IPS DF 6.9 (cell line): ENCODE measurements at regions not wholly inside any gene's neighbourhood (a gene's known extent, or its start where the extent isn't known, plus 50 kb on each side); places are given as distances from the start of the nearest gene placed in this dataset.

Experiments used
- DNase-seq: peaks from one replicate; pipeline ENCODE4 v3.0.0-alpha.2; 2013; ENCODE audit warnings: low read depth, low spot score
- H3K27ac ChIP-seq: one replicate; pipeline ENCODE4 v1.5.1; 2013; ENCODE audit warnings: low read length, control low read depth
- H3K27me3 ChIP-seq: 2 replicates; pipeline ENCODE4 v1.6.1; 2013; ENCODE audit warnings: mild to moderate bottlenecking, low read length; ENCODE audit not compliant: control insufficient read depth, insufficient read depth
- H3K36me3 ChIP-seq: 2 replicates; pipeline ENCODE4 v1.6.1; 2013; ENCODE audit warnings: low read length; ENCODE audit not compliant: control insufficient read depth, insufficient read depth
- H3K4me1 ChIP-seq: 2 replicates; pipeline ENCODE4 v1.6.1; 2013; ENCODE audit warnings: low read length; ENCODE audit not compliant: control insufficient read depth, insufficient read depth
- H3K4me3 ChIP-seq: 2 replicates; pipeline ENCODE4 v1.5.1; 2013; ENCODE audit warnings: mild to moderate bottlenecking, low read length
- H3K9me3 ChIP-seq: 2 replicates; pipeline ENCODE4 v1.6.1; 2013; ENCODE audit warnings: low read length, inconsistent platforms; ENCODE audit not compliant: control insufficient read depth, insufficient read depth
- WGBS: extraction: QIAGEN DNeasy Blood & Tissue Kit; methylation state at CpG from one replicate; pipeline ENCODE4 v1.1.7; 2013; ENCODE audit warnings: mixed read lengths, missing lambda C conversion rate; ENCODE audit not compliant: insufficient read length, insufficient coverage; 5-methylcytosine and 5-hydroxymethylcytosine counted together

GRCh38 chr18:24930478-24930877, 421.5 kb downstream of the ZNF521 start:
- WGBS = no CpG with 5 or more reads among the region's 2 CpGs
- H3K36me3 ChIP-seq = no peaks in the 10 kb centered on the region
- H3K4me3 ChIP-seq = no peak overlapping the region
- H3K27me3 ChIP-seq = no peaks in the 10 kb centered on the region
- peaks cover 2% of the 10 kb centered on the region; the same call in 1 of the 2 replicates for H3K4me1 ChIP-seq
- no peaks in the 10 kb centered on the region for H3K9me3 ChIP-seq
- no peak overlapping the region for H3K27ac ChIP-seq
- DNase-seq = no peak

GRCh38 chr18:24930971-24931370, 421.0 kb downstream of the ZNF521 start:
- Histone ChIP-seq H3K4me3 (no peak overlapping the region), H3K27ac (no peak overlapping the region), H3K4me1 (peaks cover 2% of the 10 kb centered on the region; the same call in 1 of the 2 replicates), H3K9me3 (no peaks in the 10 kb centered on the region), H3K36me3 (no peaks in the 10 kb centered on the region), H3K27me3 (no peaks in the 10 kb centered on the region)
- no CpG with 5 or more reads among the region's 6 CpGs for WGBS
- no peak for DNase-seq

GRCh38 chr18:24933345-24933744, 418.6 kb downstream of the ZNF521 start:
- H3K27ac ChIP-seq = no peak overlapping the region
- DNase-seq = no peak
- peaks cover 2% of the 10 kb centered on the region; the same call in 1 of the 2 replicates for H3K4me1 ChIP-seq
- no peaks in the 10 kb centered on the region for H3K36me3 ChIP-seq
- H3K27me3 ChIP-seq = no peaks in the 10 kb centered on the region
- H3K4me3 ChIP-seq = no peak overlapping the region
- WGBS = no CpG with 5 or more reads among the region's 3 CpGs
- no peaks in the 10 kb centered on the region for H3K9me3 ChIP-seq

GRCh38 chr18:24934258-24934932, 417.6 kb downstream of the ZNF521 start:
- Histone ChIP-seq H3K27me3 (no peaks in the 10 kb centered on the region), H3K4me1 (peaks cover 2% of the 10 kb centered on the region; the same call in 1 of the 2 replicates), H3K36me3 (no peaks in the 10 kb centered on the region), H3K27ac (no peak overlapping the region), H3K9me3 (no peaks in the 10 kb centered on the region), H3K4me3 (no peak overlapping the region)
- no peak for DNase-seq
- WGBS = no CpG with 5 or more reads among the region's 7 CpGs

- H3K27ac ChIP-seq = no peak overlapping the region
- WGBS = no CpG with 5 or more reads among the region's 4 CpGs
- no peak overlapping the region for H3K4me3 ChIP-seq
- peaks cover 2% of the 10 kb centered on the region; the same call in 1 of the 2 replicates for H3K4me1 ChIP-seq
- DNase-seq = no peak
- no peaks in the 10 kb centered on the region for H3K9me3 ChIP-seq
- H3K36me3 ChIP-seq = no peaks in the 10 kb centered on the region
- no peaks in the 10 kb centered on the region for H3K27me3 ChIP-seq
These were observed 417.0 kb downstream of the ZNF521 start for GRCh38 chr18:24935008-24935407.

- H3K36me3 ChIP-seq = no peaks in the 10 kb centered on the region
- no peak for DNase-seq
- no CpG with 5 or more reads among the region's 1 CpG for WGBS
- H3K27me3 ChIP-seq = no peaks in the 10 kb centered on the region
- H3K9me3 ChIP-seq = no peaks in the 10 kb centered on the region
- H3K27ac ChIP-seq = no peak overlapping the region
- H3K4me3 ChIP-seq = no peak overlapping the region
- peaks cover 3% of the 10 kb centered on the region; the same call in 1 of the 2 replicates for H3K4me1 ChIP-seq
These were observed 416.1 kb downstream of the ZNF521 start for GRCh38 chr18:24935896-24936295.

- 0 out of 2 replicates have a peak, but pooled peaks cover 1% of the 10 kb centered on the region for H3K4me1 ChIP-seq
- H3K36me3 ChIP-seq = no peaks in the 10 kb centered on the region
- H3K9me3 ChIP-seq = no peaks in the 10 kb centered on the region
- H3K27ac ChIP-seq = no peak overlapping the region
- DNase-seq = no peak
- no peaks in the 10 kb centered on the region for H3K27me3 ChIP-seq
- H3K4me3 ChIP-seq = no peak overlapping the region
- WGBS = no CpG with 5 or more reads among the region's 3 CpGs
These were observed 415.3 kb downstream of the ZNF521 start for GRCh38 chr18:24936691-24937090.

- no peak for DNase-seq
- Histone ChIP-seq H3K27me3 (no peaks in the 10 kb centered on the region), H3K4me3 (no peak overlapping the region), H3K9me3 (no peaks in the 10 kb centered on the region), H3K27ac (no peak overlapping the region), H3K36me3 (no peaks in the 10 kb centered on the region), H3K4me1 (0 out of 2 replicates have a peak, but pooled peaks cover 1% of the 10 kb centered on the region)
- no CpG with 5 or more reads among the region's 5 CpGs for WGBS
These were observed 414.2 kb downstream of the ZNF521 start for GRCh38 chr18:24937639-24938275.

- no peaks in the 10 kb centered on the region for H3K9me3 ChIP-seq
- no peak for DNase-seq
These were observed 411.6 kb downstream of the ZNF521 start for GRCh38 chr18:24940416-24940815.

GRCh38 chr18:24941174-24941951, 410.6 kb downstream of the ZNF521 start:
- Histone ChIP-seq H3K27me3 (no peaks in the 10 kb centered on the region), H3K4me3 (no peak overlapping the region), H3K4me1 (0 out of 2 replicates have a peak, but pooled peaks cover 1% of the 10 kb centered on the region), H3K36me3 (no peaks in the 10 kb centered on the region), H3K27ac (no peak overlapping the region), H3K9me3 (no peaks in the 10 kb centered on the region)
- WGBS = no CpG with 5 or more reads among the region's 6 CpGs
- DNase-seq = no peak

More at GRCh38 chr18:24940416-24940815, 411.6 kb downstream of the ZNF521 start:
- Histone ChIP-seq H3K4me1 (0 out of 2 replicates have a peak, but pooled peaks cover 1% of the 10 kb centered on the region), H3K36me3 (no peaks in the 10 kb centered on the region), H3K4me3 (no peak overlapping the region), H3K27ac (no peak overlapping the region), H3K27me3 (no peaks in the 10 kb centered on the region)
- no CpG with 5 or more reads among the region's 6 CpGs for WGBS
